Astrocyte of the spinal cord (primary cell): ENCODE measurements at regions not wholly inside any gene's neighbourhood (a gene's known extent, or its start where the extent isn't known, plus 50 kb on each side); places are given as distances from the start of the nearest gene placed in this dataset.

Experiments used
- DNase-seq: peaks from one replicate; pipeline ENCODE4 v3.0.0; 2011; ENCODE audit warnings: low read depth, low spot score
- H3K4me3 ChIP-seq: 2 replicates; pipeline ENCODE4 v1.5.1; 2011; ENCODE audit warnings: low read depth, mild to moderate bottlenecking, low read length, moderate library complexity
- CTCF ChIP-seq: IDR thresholded peaks from 2 replicates; pipeline ENCODE4 v1.5.1; 2012; ENCODE audit warnings: low read depth, mild to moderate bottlenecking, low read length, inconsistent platforms
- in situ Hi-C: cut with HindIII; loops from 2 replicates; pipeline ENCODE4 v1.10.0; 2017; ENCODE audit warnings: low sequenced_read_pairs

- no peak overlapping the region for H3K4me3 ChIP-seq
- DNase-seq, result no peak
- in situ Hi-C loops, result no loop called here
- TF ChIP-seq CTCF, result no peak
These were observed 60.3 kb upstream of the PDZRN3 start for GRCh38 chr3:73685061-73685460.

DNA sequence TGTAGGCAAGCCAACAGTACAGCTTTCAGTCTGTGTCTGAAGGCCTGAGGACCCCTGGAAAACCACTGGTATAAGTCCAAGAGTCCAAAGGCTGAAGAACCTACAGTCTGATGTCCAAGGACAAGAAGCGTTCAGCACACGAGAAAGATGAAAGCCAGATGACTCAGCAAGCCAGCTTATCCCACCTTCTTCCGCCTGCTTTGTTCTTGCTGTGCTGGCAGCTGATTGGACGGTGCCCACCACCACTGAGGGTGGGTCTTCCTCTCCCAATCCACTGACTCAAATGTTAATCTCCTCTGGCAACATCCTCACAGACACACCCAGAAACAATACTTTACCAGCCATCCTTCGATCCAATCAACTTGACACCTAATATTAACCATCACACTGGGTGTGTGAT lies 59.0 kb upstream of the PDZRN3 start:
- TF ChIP-seq CTCF, result no peak
- no peak overlapping the region for H3K4me3 ChIP-seq
- DNase-seq, result no peak
- in situ Hi-C loops, result no loop called here

DNA sequence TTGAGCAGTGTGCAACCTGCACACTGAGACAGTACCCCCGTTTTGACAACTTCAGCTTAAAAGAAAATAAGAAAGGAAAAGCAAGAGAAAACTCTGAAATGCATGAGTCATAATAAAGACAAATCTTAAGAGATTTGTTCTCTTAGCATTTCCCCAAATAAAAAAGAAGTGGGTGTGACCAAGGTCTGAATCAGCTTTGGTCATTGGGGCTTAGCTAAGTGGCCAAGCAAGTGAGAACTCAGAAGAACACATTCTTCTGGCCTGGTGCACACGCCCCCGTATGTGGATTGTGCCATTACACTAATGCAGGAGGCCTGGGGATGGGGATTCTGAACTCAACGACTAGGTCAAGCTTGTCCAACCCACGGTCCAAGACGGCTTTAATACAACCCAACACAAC lies 56.9 kb upstream of the PDZRN3 start:
- TF ChIP-seq CTCF, result no peak
- peak; percentile 56 for DNase-seq
- H3K4me3 ChIP-seq, result no peak overlapping the region
- in situ Hi-C loops, result no loop called here

- H3K4me3 ChIP-seq, result no peak overlapping the region
- no peak for TF ChIP-seq CTCF
- in situ Hi-C loops, result no loop called here
- DNase-seq, result no peak
These were observed 56.5 kb upstream of the PDZRN3 start for GRCh38 chr3:73681198-73681597.

- no peak for DNase-seq
- no peak for TF ChIP-seq CTCF
- H3K4me3 ChIP-seq, result no peak overlapping the region
- in situ Hi-C loops, result no loop called here
These were observed 55.8 kb upstream of the PDZRN3 start for GRCh38 chr3:73680391-73681095.

DNA sequence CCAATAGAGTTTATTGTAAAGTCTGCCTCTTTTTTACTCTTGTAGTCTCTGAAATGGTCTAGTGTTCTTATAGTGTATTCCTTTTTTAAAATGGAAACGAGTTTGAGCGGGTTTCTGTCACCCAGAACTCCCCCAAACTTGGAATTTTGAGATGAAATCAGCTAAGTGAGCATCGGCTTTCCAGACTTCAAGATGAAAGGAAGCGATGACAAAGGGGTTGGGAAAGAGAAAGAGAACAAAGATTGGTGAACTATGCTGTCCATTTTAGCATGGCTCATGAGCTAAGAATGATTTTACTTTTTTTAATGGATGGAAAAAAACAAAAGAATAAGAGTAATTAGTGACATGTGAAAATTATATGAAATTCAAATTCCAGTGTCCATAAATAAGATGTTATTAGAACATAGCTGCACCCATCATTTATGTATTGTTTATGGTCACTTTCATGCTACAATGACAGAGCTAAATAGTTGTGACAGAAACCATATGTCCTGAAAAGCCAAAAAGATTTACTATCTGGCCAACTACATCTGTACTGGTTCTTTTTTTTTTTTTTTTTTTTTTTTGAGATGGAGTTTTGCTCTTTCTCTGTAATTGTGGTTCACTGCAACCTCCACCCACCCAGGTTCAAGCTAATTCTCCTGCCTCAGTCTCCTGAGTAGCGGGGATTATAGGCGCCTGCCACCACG lies 52.7 kb upstream of the PDZRN3 start:
- in situ Hi-C loops, result no loop called here
- no peak for TF ChIP-seq CTCF
- no peak overlapping the region for H3K4me3 ChIP-seq
- DNase-seq, result no peak
